ENCODE measurements at regions not wholly inside any gene's neighbourhood (a gene's known extent, or its start where the extent isn't known, plus 50 kb on each side); places are given as distances from the start of the nearest gene placed in this dataset.

- TF ChIP-seq MEIS2 (CRISPR knock-in tag; IDR thresholded peaks at IDR 0.05) (no peak), CBX1 (IDR thresholded peaks at IDR 0.05; ENCODE audit: low read depth) (no peak), CTCF (CRISPR knock-in tag; IDR thresholded peaks at IDR 0.05) (no peak), SP1 (IDR thresholded peaks at IDR 0.05) (no peak), SP1 (CRISPR knock-in tag; IDR thresholded peaks at IDR 0.05) (no peak), SSRP1 (CRISPR knock-in tag; IDR thresholded peaks at IDR 0.05) (no peak), ZNF709 (CRISPR knock-in tag; IDR thresholded peaks at IDR 0.05) (no peak), ZZZ3 (CRISPR knock-in tag; IDR thresholded peaks at IDR 0.05; ENCODE audit: borderline replicate concordance) (no peak)
These were observed 513.0 kb downstream of the SOX6 start for GRCh38 chr11:15843309-15843872.
